ENCODE measurements at regions not wholly inside any gene's neighbourhood (a gene's known extent, or its start where the extent isn't known, plus 50 kb on each side); places are given as distances from the start of the nearest gene placed in this dataset.
A peak's percentile ranks its signal among the peaks of the same experiment; 100 is the strongest.

GRCh38 chr5:39863926-39864552 lies 439.3 kb upstream of the DAB2 start:
- TF ChIP-seq CTCF (conservative IDR thresholded peaks at IDR 0.05; ENCODE audit: low read depth, low read length), result no peak
- DNase-seq (ENCODE audit: low read depth), result peak; percentile 23
- no peak overlapping the region for H3K4me3 ChIP-seq (ENCODE audit: low read depth, low read length)

DNA sequence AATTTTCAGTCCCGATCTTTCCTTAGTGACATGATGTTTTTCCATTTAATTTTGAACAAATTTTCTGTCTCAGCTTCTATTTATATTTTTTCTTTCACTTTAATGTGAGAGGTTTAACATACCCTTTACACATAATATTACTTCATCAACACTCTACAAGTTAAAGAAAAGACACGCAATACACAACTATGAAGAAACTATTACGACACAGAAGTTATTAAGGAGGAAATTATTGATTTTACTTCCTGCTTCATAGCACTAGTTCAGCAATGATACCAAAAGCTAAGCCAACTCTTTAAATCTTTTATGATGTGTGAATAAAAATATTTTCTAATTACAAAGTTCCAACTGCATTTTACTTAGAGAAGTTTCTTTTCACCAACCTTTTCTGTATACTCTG lies 432.3 kb upstream of the DAB2 start:
- no peak for TF ChIP-seq CTCF (conservative IDR thresholded peaks at IDR 0.05; ENCODE audit: low read depth, low read length)
- DNase-seq (ENCODE audit: low read depth), result no peak
- H3K4me3 ChIP-seq (ENCODE audit: low read depth, low read length), result no peak overlapping the region

GRCh38 chr5:39854771-39855410 lies 430.1 kb upstream of the DAB2 start:
- TF ChIP-seq CTCF (conservative IDR thresholded peaks at IDR 0.05; ENCODE audit: low read depth, low read length), result no peak
- no peak overlapping the region for H3K4me3 ChIP-seq (ENCODE audit: low read depth, low read length)
- no peak for DNase-seq (ENCODE audit: low read depth)

DNA sequence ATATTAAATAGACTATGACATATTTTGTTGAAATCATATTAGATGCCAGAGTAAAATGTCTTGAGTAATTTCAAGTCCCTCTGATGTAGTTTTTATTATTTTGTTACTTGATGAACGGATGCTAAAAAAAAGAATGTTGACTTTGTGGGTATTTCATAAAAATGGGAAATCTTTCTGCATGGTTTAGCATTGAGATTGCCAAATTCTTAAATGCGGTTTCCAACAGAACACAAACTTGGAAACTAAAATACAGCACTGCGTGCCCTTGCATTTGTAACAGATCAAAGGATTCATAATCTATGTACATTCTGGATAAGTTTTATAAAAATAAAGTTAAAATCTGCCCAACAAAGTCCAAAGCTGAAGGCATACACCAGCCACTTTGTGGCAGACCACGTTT lies 425.5 kb upstream of the DAB2 start:
- DNase-seq (ENCODE audit: low read depth), result no peak
- no peak for TF ChIP-seq CTCF (conservative IDR thresholded peaks at IDR 0.05; ENCODE audit: low read depth, low read length)
- no peak overlapping the region for H3K4me3 ChIP-seq (ENCODE audit: low read depth, low read length)

GRCh38 chr5:39846144-39846543 lies 421.4 kb upstream of the DAB2 start:
- DNase-seq (ENCODE audit: low read depth), result no peak
- no peak overlapping the region for H3K4me3 ChIP-seq (ENCODE audit: low read depth, low read length)
- no peak for TF ChIP-seq CTCF (conservative IDR thresholded peaks at IDR 0.05; ENCODE audit: low read depth, low read length)

GRCh38 chr5:39843767-39844166 lies 419.0 kb upstream of the DAB2 start:
- no peak for TF ChIP-seq CTCF (conservative IDR thresholded peaks at IDR 0.05; ENCODE audit: low read depth, low read length)
- no peak for DNase-seq (ENCODE audit: low read depth)
- no peak overlapping the region for H3K4me3 ChIP-seq (ENCODE audit: low read depth, low read length)

GRCh38 chr5:39835371-39835770 lies 410.6 kb upstream of the DAB2 start:
- no peak for DNase-seq (ENCODE audit: low read depth)
- H3K4me3 ChIP-seq (ENCODE audit: low read depth, low read length), result no peak overlapping the region
- no peak for TF ChIP-seq CTCF (conservative IDR thresholded peaks at IDR 0.05; ENCODE audit: low read depth, low read length)

Data from choroid plexus epithelial cell (primary cell).